ENCODE measurements at regions not wholly inside any gene's neighbourhood (a gene's known extent, or its start where the extent isn't known, plus 50 kb on each side); places are given as distances from the start of the nearest gene placed in this dataset.

DNA sequence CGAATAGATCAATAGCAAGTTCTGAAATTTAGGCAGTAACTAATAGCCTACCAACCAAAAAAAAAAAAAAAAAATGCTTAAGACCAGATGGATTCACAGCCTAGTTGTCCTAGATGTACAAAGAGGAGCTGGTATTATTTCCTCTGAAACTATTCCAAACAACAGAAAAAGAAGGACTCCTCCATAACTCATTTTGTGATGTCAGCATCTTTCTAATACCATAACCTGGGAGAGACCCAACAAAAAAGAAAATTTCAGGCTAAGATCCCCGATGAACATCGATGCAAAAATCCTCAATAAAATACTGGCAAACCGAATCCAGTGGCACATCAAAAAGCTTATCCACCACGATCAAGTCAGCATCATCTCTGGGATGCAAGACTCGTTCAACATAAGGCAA is 1557.9 kb downstream of the C4orf33 start:
- CTCF ChIA-PET, result no interaction called here
- TF ChIP-seq LEF1 (IDR thresholded peaks at IDR 0.05; ENCODE audit: borderline replicate concordance), result no peak
- TF ChIP-seq ELF4 (IDR thresholded peaks at IDR 0.05), result no peak
- no peak for TF ChIP-seq CTBP1 (IDR thresholded peaks at IDR 0.05; ENCODE audit: borderline replicate concordance)
- no peak for TF ChIP-seq HDGF (IDR thresholded peaks at IDR 0.05; ENCODE audit: borderline replicate concordance)
- TF ChIP-seq NFRKB (IDR thresholded peaks at IDR 0.05), result no peak
- TF ChIP-seq FOXK2 (IDR thresholded peaks at IDR 0.05), result no peak
- no peak for TF ChIP-seq SP1 (IDR thresholded peaks at IDR 0.05)
- no peak for TF ChIP-seq TARDBP (IDR thresholded peaks at IDR 0.05)
- TF ChIP-seq FOXA1 (IDR thresholded peaks at IDR 0.05), result no peak
- DNase-seq (ENCODE audit: extremely low spot score), result no peak
- POLR2A ChIA-PET, result no interaction called here

DNA sequence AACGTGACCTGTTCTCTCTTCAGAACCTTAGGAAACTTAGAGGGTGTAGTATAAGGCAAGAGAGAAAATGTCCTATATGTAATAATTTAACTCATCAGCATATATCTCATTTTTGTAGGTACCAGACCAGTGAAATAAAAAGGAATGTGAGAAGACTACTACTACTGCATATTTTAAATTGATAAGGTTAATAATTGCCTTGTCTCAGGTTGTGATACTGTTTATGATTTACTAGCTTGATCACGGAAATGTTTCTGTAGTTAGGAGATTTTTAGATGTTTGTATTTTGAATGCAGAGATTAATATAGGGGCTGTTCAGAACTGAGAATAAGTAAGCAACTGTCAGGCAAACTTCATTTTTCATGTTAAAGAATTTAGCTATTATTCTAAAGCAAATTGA is 1563.4 kb downstream of the C4orf33 start:
- ChIA-PET POLR2A (no interaction called here), CTCF (no interaction called here)
- DNase-seq (ENCODE audit: extremely low spot score), result no peak
- no peak for TF ChIP-seq NFRKB (IDR thresholded peaks at IDR 0.05)
- no peak for TF ChIP-seq HDGF (IDR thresholded peaks at IDR 0.05; ENCODE audit: borderline replicate concordance)
- TF ChIP-seq BHLHE40 (IDR thresholded peaks at IDR 0.05; ENCODE audit: borderline replicate concordance), result no peak

DNA sequence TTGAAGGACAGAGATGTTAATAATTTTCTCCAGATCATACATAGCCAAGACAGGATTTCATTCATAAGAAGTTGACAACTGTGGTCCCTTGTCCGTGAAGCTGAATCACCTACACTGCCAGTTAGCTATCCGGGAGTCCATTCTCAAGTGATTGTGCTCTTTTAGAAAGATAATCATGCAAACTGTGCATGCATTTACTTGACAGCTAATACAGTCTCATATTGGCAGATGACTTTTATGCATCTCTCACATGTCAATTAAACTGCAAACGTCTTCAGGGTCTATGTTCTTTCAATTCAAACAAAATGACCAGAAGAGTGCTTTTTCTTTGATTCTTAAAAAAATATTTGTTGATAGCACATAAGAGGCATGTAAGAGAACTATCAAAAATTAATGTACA is 1572.9 kb downstream of the C4orf33 start:
- POLR2A ChIA-PET, result no interaction called here
- TF ChIP-seq FOXA1 (IDR thresholded peaks at IDR 0.05) (no peak), HDGF (IDR thresholded peaks at IDR 0.05; ENCODE audit: borderline replicate concordance) (no peak), FOXM1 (IDR thresholded peaks at IDR 0.05; ENCODE audit: borderline replicate concordance) (no peak), NFRKB (IDR thresholded peaks at IDR 0.05) (no peak)
- CTCF ChIA-PET, result no interaction called here
- no peak for DNase-seq (ENCODE audit: extremely low spot score)

DNA sequence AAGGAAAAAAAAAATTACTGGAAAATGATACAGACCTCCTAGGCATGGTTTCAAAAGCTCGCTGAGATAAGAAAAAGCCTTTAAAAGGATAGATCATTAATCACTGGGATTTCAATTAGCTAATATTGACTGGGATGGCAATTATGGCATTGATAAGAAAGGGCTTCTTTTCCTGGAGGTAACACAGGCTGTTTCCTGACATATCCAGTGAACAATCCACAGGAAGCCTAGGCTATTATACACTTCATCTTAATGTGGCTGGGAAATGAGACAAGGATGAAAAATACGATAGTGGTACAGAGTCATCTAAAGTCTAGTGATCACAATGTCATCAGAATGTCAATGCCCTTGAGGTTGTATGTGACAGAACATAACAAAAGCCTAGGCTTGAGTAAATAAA is 1579.3 kb downstream of the C4orf33 start:
- DNase-seq (ENCODE audit: extremely low spot score), result no peak
- ChIA-PET CTCF (no interaction called here), POLR2A (no interaction called here)
- TF ChIP-seq SUZ12 (IDR thresholded peaks at IDR 0.05) (no peak), FOXM1 (IDR thresholded peaks at IDR 0.05; ENCODE audit: borderline replicate concordance) (no peak), BHLHE40 (IDR thresholded peaks at IDR 0.05; ENCODE audit: borderline replicate concordance) (no peak), FOXK2 (IDR thresholded peaks at IDR 0.05) (no peak), L3MBTL2 (conservative IDR thresholded peaks at IDR 0.05) (no peak), LEF1 (IDR thresholded peaks at IDR 0.05; ENCODE audit: borderline replicate concordance) (no peak), ARNT (IDR thresholded peaks at IDR 0.05) (no peak), TARDBP (IDR thresholded peaks at IDR 0.05) (no peak), FOXA1 (IDR thresholded peaks at IDR 0.05) (no peak), CTBP1 (IDR thresholded peaks at IDR 0.05; ENCODE audit: borderline replicate concordance) (no peak), ELF4 (IDR thresholded peaks at IDR 0.05) (no peak), NFRKB (IDR thresholded peaks at IDR 0.05) (no peak), ZNF384 (IDR thresholded peaks at IDR 0.05) (no peak), HDGF (IDR thresholded peaks at IDR 0.05; ENCODE audit: borderline replicate concordance) (no peak), SP1 (IDR thresholded peaks at IDR 0.05) (no peak)
- TF ChIP-seq, protein P1, sequence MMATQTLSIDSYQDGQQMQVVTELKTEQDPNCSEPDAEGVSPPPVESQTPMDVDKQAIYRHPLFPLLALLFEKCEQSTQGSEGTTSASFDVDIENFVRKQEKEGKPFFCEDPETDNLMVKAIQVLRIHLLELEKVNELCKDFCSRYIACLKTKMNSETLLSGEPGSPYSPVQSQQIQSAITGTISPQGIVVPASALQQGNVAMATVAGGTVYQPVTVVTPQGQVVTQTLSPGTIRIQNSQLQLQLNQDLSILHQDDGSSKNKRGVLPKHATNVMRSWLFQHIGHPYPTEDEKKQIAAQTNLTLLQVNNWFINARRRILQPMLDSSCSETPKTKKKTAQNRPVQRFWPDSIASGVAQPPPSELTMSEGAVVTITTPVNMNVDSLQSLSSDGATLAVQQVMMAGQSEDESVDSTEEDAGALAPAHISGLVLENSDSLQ (IDR thresholded peaks at IDR 0.05), result no peak

DNA sequence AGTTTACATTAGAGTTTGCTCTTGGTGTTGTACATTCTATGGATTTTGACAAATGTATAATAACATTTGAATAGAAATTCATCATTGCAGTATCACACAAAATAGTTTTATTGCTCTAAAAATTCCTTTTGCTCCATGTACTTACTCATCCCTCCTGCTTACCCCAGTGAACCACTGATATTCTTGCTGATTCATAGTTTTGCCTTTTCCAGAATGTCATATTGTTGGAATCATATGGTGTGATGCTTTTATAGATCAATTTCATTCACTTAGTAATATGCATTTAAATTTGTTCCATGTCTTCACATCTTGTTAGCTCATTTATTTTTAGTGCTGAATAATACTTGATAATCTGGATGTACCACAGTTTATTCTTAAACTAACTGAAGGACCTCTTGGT is 1593.2 kb downstream of the C4orf33 start:
- DNase-seq (ENCODE audit: extremely low spot score), result no peak
- TF ChIP-seq HDGF (IDR thresholded peaks at IDR 0.05; ENCODE audit: borderline replicate concordance) (no peak), ELF4 (IDR thresholded peaks at IDR 0.05) (no peak), LEF1 (IDR thresholded peaks at IDR 0.05; ENCODE audit: borderline replicate concordance) (no peak), CTBP1 (IDR thresholded peaks at IDR 0.05; ENCODE audit: borderline replicate concordance) (no peak), SUZ12 (IDR thresholded peaks at IDR 0.05) (no peak), BHLHE40 (IDR thresholded peaks at IDR 0.05; ENCODE audit: borderline replicate concordance) (no peak), FOXM1 (IDR thresholded peaks at IDR 0.05; ENCODE audit: borderline replicate concordance) (no peak), FOXK2 (IDR thresholded peaks at IDR 0.05) (no peak), SP1 (IDR thresholded peaks at IDR 0.05) (no peak), NFRKB (IDR thresholded peaks at IDR 0.05) (no peak)
- TF ChIP-seq, protein P1 (IDR thresholded peaks at IDR 0.05), result no peak
- ChIA-PET CTCF (no interaction called here), POLR2A (no interaction called here)

DNA sequence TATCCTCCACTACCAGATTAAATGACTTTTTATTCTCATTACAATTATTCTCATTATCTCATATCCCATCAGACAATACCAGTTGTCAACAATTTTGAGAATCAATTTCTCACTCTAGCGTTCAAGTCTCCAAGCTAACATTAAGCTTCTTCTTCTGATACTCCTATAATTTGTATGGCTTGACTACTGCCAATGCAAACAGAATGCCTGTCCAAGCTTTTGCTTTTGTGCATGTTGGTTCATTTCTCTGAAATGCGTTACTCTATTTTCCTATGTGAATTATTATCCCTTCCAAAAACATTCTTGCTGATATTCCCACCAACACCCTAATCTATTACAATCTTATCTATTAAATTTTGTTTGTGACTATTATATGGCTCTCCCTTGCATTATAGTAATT is 1602.3 kb downstream of the C4orf33 start:
- CTCF ChIA-PET, result no interaction called here
- no peak for TF ChIP-seq ZNF384 (IDR thresholded peaks at IDR 0.05)
- TF ChIP-seq ARNT (IDR thresholded peaks at IDR 0.05), result no peak
- no peak for TF ChIP-seq ELF4 (IDR thresholded peaks at IDR 0.05)
- TF ChIP-seq LEF1 (IDR thresholded peaks at IDR 0.05; ENCODE audit: borderline replicate concordance), result no peak
- TF ChIP-seq CTBP1 (IDR thresholded peaks at IDR 0.05; ENCODE audit: borderline replicate concordance), result no peak
- TF ChIP-seq SUZ12 (IDR thresholded peaks at IDR 0.05), result no peak
- TF ChIP-seq BHLHE40 (IDR thresholded peaks at IDR 0.05; ENCODE audit: borderline replicate concordance), result no peak
- no peak for TF ChIP-seq FOXK2 (IDR thresholded peaks at IDR 0.05)
- TF ChIP-seq FOXA1 (IDR thresholded peaks at IDR 0.05), result no peak
- no peak for TF ChIP-seq HDGF (IDR thresholded peaks at IDR 0.05; ENCODE audit: borderline replicate concordance)
- TF ChIP-seq NFRKB (IDR thresholded peaks at IDR 0.05), result no peak
- TF ChIP-seq TARDBP (IDR thresholded peaks at IDR 0.05), result no peak
- no peak for TF ChIP-seq L3MBTL2 (conservative IDR thresholded peaks at IDR 0.05)
- TF ChIP-seq, protein P1 (IDR thresholded peaks at IDR 0.05), result no peak
- TF ChIP-seq SP1 (IDR thresholded peaks at IDR 0.05), result no peak
- TF ChIP-seq FOXM1 (IDR thresholded peaks at IDR 0.05; ENCODE audit: borderline replicate concordance), result no peak
- DNase-seq (ENCODE audit: extremely low spot score), result no peak
- POLR2A ChIA-PET, result no interaction called here

DNA sequence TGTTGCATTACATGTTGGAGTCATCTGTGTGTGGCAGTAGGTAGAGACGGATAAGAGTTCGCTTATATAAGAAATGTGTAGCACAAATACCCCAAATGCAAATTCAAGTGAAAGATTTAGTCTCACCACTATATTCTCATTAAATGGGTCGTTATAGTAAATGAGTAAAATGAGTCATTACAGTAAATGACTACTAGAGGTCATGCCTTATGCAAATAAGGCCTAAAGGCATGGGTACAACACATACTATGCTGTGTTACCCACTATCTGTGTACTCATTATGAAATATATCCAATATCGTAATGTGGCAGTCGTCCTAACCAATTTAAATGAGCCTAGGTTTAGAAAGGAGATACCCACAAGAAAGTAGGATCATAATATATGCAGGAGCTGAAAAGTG is 1603.1 kb downstream of the C4orf33 start:
- TF ChIP-seq ELF4 (IDR thresholded peaks at IDR 0.05), result no peak
- TF ChIP-seq ZNF384 (IDR thresholded peaks at IDR 0.05), result no peak
- TF ChIP-seq L3MBTL2 (conservative IDR thresholded peaks at IDR 0.05), result no peak
- no peak for TF ChIP-seq BHLHE40 (IDR thresholded peaks at IDR 0.05; ENCODE audit: borderline replicate concordance)
- TF ChIP-seq SUZ12 (IDR thresholded peaks at IDR 0.05), result no peak
- no peak for TF ChIP-seq HDGF (IDR thresholded peaks at IDR 0.05; ENCODE audit: borderline replicate concordance)
- TF ChIP-seq CTBP1 (IDR thresholded peaks at IDR 0.05; ENCODE audit: borderline replicate concordance), result no peak
- TF ChIP-seq TARDBP (IDR thresholded peaks at IDR 0.05), result no peak
- TF ChIP-seq FOXM1 (IDR thresholded peaks at IDR 0.05; ENCODE audit: borderline replicate concordance), result no peak
- ChIA-PET POLR2A (no interaction called here), CTCF (no interaction called here)
- DNase-seq (ENCODE audit: extremely low spot score), result no peak

Measured in HEK293T (cell line).